OCI-LY7 (cell line): ENCODE measurements at regions not wholly inside any gene's neighbourhood (a gene's known extent, or its start where the extent isn't known, plus 50 kb on each side); places are given as distances from the start of the nearest gene placed in this dataset.

ENCODE experiments used
- BruUV-seq: library from RNA; stranded (reverse); fragments of 400-500 nt; replicated peaks from 2 replicates; lab custom pipeline; 2021; lab: Mats Ljungman, UMichigan
- CTCF ChIA-PET: fragments of 300-600 bp; sonication (Branson Sonifier 250); formaldehyde crosslinking; loops from one replicate; lab custom pipeline; 2022; ENCODE audit warnings: antibody characterized with exemption; ENCODE audit not compliant: unreplicated experiment; lab: Charles Lee
- POLR2A ChIA-PET: fragments of 300-600 bp; sonication (Branson Sonifier 250); formaldehyde crosslinking; loops from one replicate; lab custom pipeline; 2022; ENCODE audit warnings: antibody characterized with exemption; lab: Charles Lee
- DNase-seq: peaks from one replicate; pipeline ENCODE4 v3.0.0-alpha.2; 2015; ENCODE audit warnings: low spot score
- H2AFZ ChIP-seq: fragments of 200-600 bp; sonication (generic), shearing (Covaris generic); 2 replicates; pipeline ENCODE4 v1.6.1; 2014; ENCODE audit warnings: mild to moderate bottlenecking, antibody characterized with exemption, low read length, moderate library complexity
- H3K27ac ChIP-seq: fragments of 200-600 bp; sonication (generic); 2 replicates; pipeline ENCODE4 v1.5.1; 2014; ENCODE audit warnings: mixed run types, low read depth, mild to moderate bottlenecking, moderate library complexity, low read length, inconsistent platforms; ENCODE audit not compliant: poor library complexity, severe bottlenecking
- H3K36me3 ChIP-seq: fragments of 200-600 bp; sonication (generic); 2 replicates; pipeline ENCODE4 v1.6.1; 2014; ENCODE audit warnings: mild to moderate bottlenecking, antibody characterized with exemption, low read length, moderate library complexity, mixed read lengths; ENCODE audit not compliant: insufficient read depth
- H3K4me1 ChIP-seq: fragments of 200-600 bp; sonication (generic); 2 replicates; pipeline ENCODE4 v1.5.1; 2014; ENCODE audit warnings: mild to moderate bottlenecking, low read length; ENCODE audit not compliant: insufficient read depth, poor library complexity, severe bottlenecking
- H3K4me2 ChIP-seq: fragments of 200-600 bp; sonication (generic); 2 replicates; pipeline ENCODE4 v1.6.1; 2014; ENCODE audit warnings: mild to moderate bottlenecking, low read length
- H3K4me3 ChIP-seq: fragments of 200-600 bp; sonication (generic); 2 replicates; pipeline ENCODE4 v1.5.1; 2014; ENCODE audit warnings: mild to moderate bottlenecking, low read depth, low read length; ENCODE audit not compliant: poor library complexity, severe bottlenecking
- H3K79me2 ChIP-seq: fragments of 200-600 bp; sonication (generic); 2 replicates; pipeline ENCODE4 v1.6.1; 2016; ENCODE audit warnings: low read depth, mild to moderate bottlenecking, low read length, moderate library complexity, mixed read lengths; ENCODE audit not compliant: insufficient read depth
- H3K9me2 ChIP-seq: fragments of 200-600 bp; sonication (generic); 2 replicates; pipeline ENCODE4 v1.6.1; 2016; ENCODE audit warnings: mild to moderate bottlenecking, low read length, mixed read lengths; ENCODE audit not compliant: insufficient read depth
- H3K9me3 ChIP-seq: fragments of 200-600 bp; sonication (generic); 2 replicates; pipeline ENCODE4 v1.6.1; 2014; ENCODE audit warnings: mild to moderate bottlenecking, mixed run types, low read length, mixed read lengths
- H4K20me1 ChIP-seq: fragments of 200-600 bp; sonication (generic); 2 replicates; pipeline ENCODE4 v1.6.1; 2014; ENCODE audit warnings: mild to moderate bottlenecking, antibody characterized with exemption, low read length, moderate library complexity, mixed read lengths; ENCODE audit not compliant: insufficient read depth
- CTCF ChIP-seq: fragments of 200-600 bp; sonication (generic); conservative IDR thresholded peaks from 2 replicates; pipeline ENCODE4 v1.5.1; 2014; ENCODE audit warnings: mild to moderate bottlenecking, antibody characterized with exemption, low read length, moderate library complexity, mixed read lengths
- EZH2phosphoT487 ChIP-seq: fragments of 200-600 bp; sonication (generic); IDR thresholded peaks from 2 replicates; pipeline ENCODE4 v1.6.1; 2018; ENCODE audit warnings: low read depth, borderline replicate concordance, mild to moderate bottlenecking, mixed run types, antibody characterized with exemption, low read length, moderate library complexity, mixed read lengths
- intact Hi-C: fragments of 100-400 bp; cut with micrococcal nuclease; formaldehyde crosslinking; loops from one replicate; pipeline ENCODE4 v1.10.0; 2022; ENCODE audit not compliant: unreplicated experiment

GRCh38 chr21:28604946-28605537, 387.6 kb downstream of the LTN1 start:
- no TSS peak for BruUV-seq

DNA sequence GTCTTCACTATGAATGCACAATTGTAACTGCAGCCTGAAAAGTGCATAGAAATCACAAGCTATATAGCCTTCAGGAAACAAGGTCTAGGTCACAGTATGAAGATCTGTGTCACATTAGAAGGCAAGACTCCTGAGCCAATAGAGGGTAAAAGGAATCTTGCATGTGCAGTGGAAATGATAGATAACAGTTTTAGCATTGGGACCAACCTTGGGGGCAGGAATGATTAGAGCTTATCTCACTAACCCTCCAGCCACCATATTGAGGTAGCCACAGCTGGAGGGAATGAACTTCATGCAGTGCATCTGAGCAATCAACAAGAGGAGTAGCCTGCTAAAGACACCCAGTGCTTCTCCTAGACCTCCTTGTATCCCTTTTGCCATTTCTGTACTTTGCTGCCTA, 390.1 kb downstream of the LTN1 start:
- peaks cover 22% of the 10 kb centered on the region for H3K4me1 ChIP-seq
- peaks cover 26% of the 10 kb centered on the region for H3K9me3 ChIP-seq
- no peak for DNase-seq
- no peaks in the 10 kb centered on the region for H3K79me2 ChIP-seq
- H3K36me3 ChIP-seq = no peaks in the 10 kb centered on the region
- CTCF ChIA-PET = no interaction called here
- H3K9me2 ChIP-seq = no peaks in the 10 kb centered on the region
- BruUV-seq = no TSS peak
- H3K4me3 ChIP-seq = no peak overlapping the region
- no peak overlapping the region for H3K27ac ChIP-seq
- intact Hi-C loops = no loop called here
- no peak for TF ChIP-seq CTCF
- TF ChIP-seq EZH2phosphoT487 = no peak
- H4K20me1 ChIP-seq = no peaks in the 10 kb centered on the region
- POLR2A ChIA-PET = no interaction called here
- no peak overlapping the region for H2AFZ ChIP-seq
- no peak overlapping the region for H3K4me2 ChIP-seq

More at GRCh38 chr21:28604946-28605537, 387.6 kb downstream of the LTN1 start:
- H3K27ac ChIP-seq = peak overlapping the region; percentile 66
- no peaks in the 10 kb centered on the region for H3K79me2 ChIP-seq
- no peaks in the 10 kb centered on the region for H3K36me3 ChIP-seq
- H3K4me2 ChIP-seq = peak overlapping the region; percentile 60
- no peaks in the 10 kb centered on the region for H4K20me1 ChIP-seq
- peak; percentile 83 for DNase-seq
- ChIA-PET CTCF (no interaction called here), POLR2A (no interaction called here)
- H3K9me2 ChIP-seq = no peaks in the 10 kb centered on the region
- H3K9me3 ChIP-seq = peaks cover 11% of the 10 kb centered on the region
- no peak overlapping the region for H2AFZ ChIP-seq
- intact Hi-C loops = no loop called here
- peaks cover 34% of the 10 kb centered on the region for H3K4me1 ChIP-seq
- peak overlapping the region; percentile 25 for H3K4me3 ChIP-seq
- no peak for TF ChIP-seq EZH2phosphoT487

- TF ChIP-seq CTCF (no peak), EZH2phosphoT487 (no peak)
- no peaks in the 10 kb centered on the region for H3K36me3 ChIP-seq
- intact Hi-C loops = no loop called here
- no peaks in the 10 kb centered on the region for H4K20me1 ChIP-seq
- H3K79me2 ChIP-seq = no peaks in the 10 kb centered on the region
- H3K4me1 ChIP-seq = no peaks in the 10 kb centered on the region
- H3K9me2 ChIP-seq = no peaks in the 10 kb centered on the region
- no peak overlapping the region for H2AFZ ChIP-seq
- no peak overlapping the region for H3K4me3 ChIP-seq
- H3K27ac ChIP-seq = no peak overlapping the region
- ChIA-PET CTCF (no interaction called here), POLR2A (interaction anchor here (0.5 to 1.0 kb wide), 3 partner anchors 11 to 24 kb away, joined by 3 read pairs; no protein-coding TSS in a partner anchor)
- peaks cover 32% of the 10 kb centered on the region for H3K9me3 ChIP-seq
- DNase-seq = no peak
- no TSS peak for BruUV-seq
- H3K4me2 ChIP-seq = no peak overlapping the region
These were observed 394.5 kb downstream of the LTN1 start for GRCh38 chr21:28598214-28598613.
